H1 (cell line): ENCODE measurements at regions not wholly inside any gene's neighbourhood (a gene's known extent, or its start where the extent isn't known, plus 50 kb on each side); places are given as distances from the start of the nearest gene placed in this dataset.

ENCODE experiments used
- CTCF ChIA-PET: fragments of 300-600 bp; sonication (Branson Sonifier 250); formaldehyde crosslinking; loops from one replicate; lab custom pipeline; 2021; ENCODE audit not compliant: partially characterized antibody; lab: Charles Lee
- POLR2A ChIA-PET: fragments of 300-600 bp; sonication (Branson Sonifier 250); formaldehyde crosslinking; loops from one replicate; lab custom pipeline; 2021; ENCODE audit warnings: inconsistent platforms; ENCODE audit not compliant: partially characterized antibody; lab: Charles Lee
- DNase-seq, 2 experiments: peaks; one replicate each; pipeline versions ENCODE4 v3.0.0 to v3.0.0-alpha.2; 2010 to 2022; ENCODE audit warnings: low spot score in 2 of 2, low read depth in 1 of 2, mixed read lengths in 1 of 2
- FAIRE-seq: peaks from 2 replicates; lab custom pipeline; 2011; peaks lifted over from hg19 to GRCh38; lab: Jason Lieb, UNC
- H2AFZ ChIP-seq: 2 replicates; pipeline ENCODE4 v1.8.1; 2012; ENCODE audit warnings: low read length, inconsistent platforms
- H2AK5ac ChIP-seq: 2 replicates; pipeline ENCODE4 v1.6.1; 2013; ENCODE audit warnings: low read depth, low read length
- H2BK120ac ChIP-seq: replicated peaks from 2 replicates; pipeline ENCODE3; 2013; ENCODE audit warnings: low read depth, low read length, inconsistent platforms
- H2BK12ac ChIP-seq: 2 replicates; pipeline ENCODE4 v1.6.1; 2013; ENCODE audit warnings: low read depth, low read length
- H2BK15ac ChIP-seq: 2 replicates; pipeline ENCODE4 v1.6.1; 2013; ENCODE audit warnings: low read length
- H2BK20ac ChIP-seq: 2 replicates; pipeline ENCODE4 v1.6.1; 2013; ENCODE audit warnings: low read length
- H2BK5ac ChIP-seq: 2 replicates; pipeline ENCODE4 v1.6.1; 2013; ENCODE audit warnings: low read depth, low read length
- H3K14ac ChIP-seq: 2 replicates; pipeline ENCODE4 v1.6.1; 2013; ENCODE audit warnings: inconsistent platforms; ENCODE audit not compliant: insufficient read length
- H3K18ac ChIP-seq: 2 replicates; pipeline ENCODE4 v1.6.1; 2013; ENCODE audit warnings: low read length; ENCODE audit errors: extremely low read depth
- H3K23ac ChIP-seq: 2 replicates; pipeline ENCODE4 v1.6.1; 2013; ENCODE audit warnings: inconsistent platforms; ENCODE audit not compliant: insufficient read length
- H3K23me2 ChIP-seq: 2 replicates; pipeline ENCODE4 v1.6.1; 2013; ENCODE audit warnings: low read depth, low read length
- H3K27ac ChIP-seq: 2 replicates; pipeline ENCODE4 v1.6.1; 2011; ENCODE audit warnings: low read depth, low read length, inconsistent platforms
- H3K27me3 ChIP-seq, 4 experiments: replicated peaks in 1 of 4; 1 replicate in 1 of 4; 2 replicates in 3 of 4; pipeline versions ENCODE4 v1.6.1 to v1.8.1; 2011 to 2013; ENCODE audit warnings: low read length in 3 of 4, mild to moderate bottlenecking in 3 of 4, inconsistent platforms in 2 of 4, mixed read lengths in 2 of 4, moderate library complexity in 1 of 4; ENCODE audit not compliant: control insufficient read depth in 3 of 4, insufficient read depth in 3 of 4; ENCODE audit errors: extremely low read depth in 1 of 4
- H3K36me3 ChIP-seq, 4 experiments: 2 replicates each; pipeline versions ENCODE4 v1.6.1 to v1.8.1; 2011 to 2013; ENCODE audit warnings: mild to moderate bottlenecking in 4 of 4, low read length in 3 of 4, moderate library complexity in 2 of 4, control low read depth in 1 of 4, inconsistent platforms in 1 of 4; ENCODE audit not compliant: insufficient read depth in 4 of 4, control insufficient read depth in 2 of 4
- H3K4ac ChIP-seq: replicated peaks from 2 replicates; pipeline ENCODE3; 2013; ENCODE audit warnings: low read length, low read depth, mixed read lengths, inconsistent platforms; ENCODE audit not compliant: insufficient read length
- H3K4me1 ChIP-seq, 4 experiments: replicated peaks in 1 of 4; 1 replicate in 1 of 4; 2 replicates in 3 of 4; pipeline versions ENCODE4 v1.6.1 to v1.8.1; 2011 to 2013; ENCODE audit warnings: low read length in 3 of 4, inconsistent platforms in 2 of 4, mixed read lengths in 1 of 4; ENCODE audit not compliant: insufficient read depth in 4 of 4, control insufficient read depth in 3 of 4
- H3K4me2 ChIP-seq, 2 experiments: 2 replicates each; pipeline versions ENCODE4 v1.6.1 to v1.8.1; 2011 to 2013; ENCODE audit warnings: low read depth in 2 of 2, low read length in 2 of 2, control low read depth in 1 of 2, inconsistent platforms in 1 of 2, mild to moderate bottlenecking in 1 of 2; ENCODE audit not compliant: insufficient read depth in 1 of 2
- H3K4me3 ChIP-seq, 4 experiments: fragments of 200-600, 300-600 bp in 1 of 4; sonication (generic), shearing (Covaris generic), sonication (Bioruptor Twin) in 1 of 4; 2 replicates each; pipeline versions ENCODE4 v1.5.1 to v1.8.1; 2011 to 2016; ENCODE audit warnings: low read length in 4 of 4, low read depth in 3 of 4, control low read depth in 2 of 4, inconsistent platforms in 2 of 4, mild to moderate bottlenecking in 2 of 4, mixed read lengths in 1 of 4, moderate library complexity in 1 of 4; ENCODE audit not compliant: insufficient read depth in 2 of 4; ENCODE audit errors: extremely low read depth in 1 of 4
- H3K56ac ChIP-seq: replicated peaks from 2 replicates; pipeline ENCODE3; 2013; ENCODE audit warnings: low read depth, mild to moderate bottlenecking, mixed read lengths, low read length, inconsistent platforms; ENCODE audit not compliant: insufficient read length
- H3K79me1 ChIP-seq: 2 replicates; pipeline ENCODE4 v1.6.1; 2013; ENCODE audit warnings: low read depth, low read length, control low read depth
- H3K79me2 ChIP-seq, 2 experiments: 2 replicates each; pipeline versions ENCODE4 v1.6.1 to v1.8.1; 2012 to 2013; ENCODE audit warnings: low read length in 2 of 2, mild to moderate bottlenecking in 2 of 2, inconsistent platforms in 1 of 2; ENCODE audit not compliant: insufficient read depth in 2 of 2, control insufficient read depth in 1 of 2
- H3K9ac ChIP-seq, 4 experiments: replicated peaks in 1 of 4; 1 replicate in 1 of 4; 2 replicates in 3 of 4; pipeline versions ENCODE4 v1.6.1 to v1.8.1; 2011 to 2013; ENCODE audit warnings: low read depth in 3 of 4, low read length in 3 of 4, control low read depth in 2 of 4, mild to moderate bottlenecking in 2 of 4, moderate library complexity in 2 of 4, inconsistent platforms in 1 of 4; ENCODE audit errors: extremely low read depth in 1 of 4
- H3K9me3 ChIP-seq, 2 experiments: 2 replicates each; pipeline versions ENCODE4 v1.6.1 to v1.8.1; 2012 to 2013; ENCODE audit warnings: mild to moderate bottlenecking in 2 of 2, moderate library complexity in 2 of 2, control low read depth in 1 of 2, inconsistent platforms in 1 of 2, low read depth in 1 of 2, low read length in 1 of 2, mixed read lengths in 1 of 2; ENCODE audit not compliant: insufficient read depth in 2 of 2
- H4K20me1 ChIP-seq, 2 experiments: replicated peaks in 1 of 2; 2 replicates each; pipeline versions ENCODE3 to v1.8.1; 2011 to 2013; ENCODE audit warnings: inconsistent platforms in 2 of 2, low read length in 2 of 2, mild to moderate bottlenecking in 1 of 2; ENCODE audit not compliant: insufficient read depth in 2 of 2, control insufficient read depth in 1 of 2
- H4K5ac ChIP-seq: 2 replicates; pipeline ENCODE4 v1.6.1; 2013; ENCODE audit warnings: low read length, low read depth, mixed read lengths, inconsistent platforms; ENCODE audit not compliant: insufficient read length
- H4K8ac ChIP-seq: 2 replicates; pipeline ENCODE4 v1.8.0; 2013; ENCODE audit warnings: mild to moderate bottlenecking, moderate library complexity, low read length, inconsistent platforms; ENCODE audit not compliant: insufficient read depth; ENCODE audit errors: extremely low read depth
- H4K91ac ChIP-seq: replicated peaks from 2 replicates; pipeline ENCODE3; 2013; ENCODE audit warnings: low read length, mixed read lengths, inconsistent platforms; ENCODE audit not compliant: insufficient read length
- CEBPB ChIP-seq: IDR thresholded peaks from 2 replicates; pipeline ENCODE4 v1.6.1; 2012; ENCODE audit warnings: low read depth, low read length
- CREB1 ChIP-seq: IDR thresholded peaks from 2 replicates; pipeline ENCODE4 v1.6.1; 2012; ENCODE audit warnings: inconsistent platforms
- CTCF ChIP-seq, 3 experiments: IDR thresholded peaks; 1 replicate in 2 of 3; 2 replicates in 1 of 3; pipeline versions ENCODE4 v1.5.1 to v1.6.1; 2011; ENCODE audit warnings: low read length in 3 of 3, mild to moderate bottlenecking in 3 of 3, inconsistent platforms in 2 of 3, low read depth in 1 of 3, moderate library complexity in 1 of 3; ENCODE audit not compliant: insufficient read depth in 1 of 3; ENCODE audit errors: control extremely low read depth in 1 of 3
- EP300 ChIP-seq, 2 experiments: IDR thresholded peaks; 1 replicate in 1 of 2; 2 replicates in 1 of 2; pipeline ENCODE4 v1.6.1; 2011 to 2012; ENCODE audit warnings: low read depth in 2 of 2, low read length in 2 of 2, mild to moderate bottlenecking in 2 of 2, borderline replicate concordance in 1 of 2, inconsistent platforms in 1 of 2, moderate library complexity in 1 of 2
- KDM1A ChIP-seq: fragments of 200-600, 300-600 bp; sonication (generic); IDR thresholded peaks from 2 replicates; pipeline ENCODE4 v1.7.1; 2016; ENCODE audit warnings: mild to moderate bottlenecking, low read length, borderline replicate concordance
- SAP30 ChIP-seq: fragments of 300-600 bp; sonication (generic); IDR thresholded peaks from 2 replicates; pipeline ENCODE4 v1.7.1; 2012; ENCODE audit warnings: low read length, moderate library complexity, mild to moderate bottlenecking, inconsistent platforms; ENCODE audit not compliant: insufficient read depth, insufficient replicate concordance
- SIN3A ChIP-seq, 2 experiments: IDR thresholded peaks in 1 of 2; conservative IDR thresholded peaks in 1 of 2; 2 replicates each; pipeline ENCODE4 v1.6.1; 2011 to 2012; ENCODE audit warnings: low read length in 2 of 2, improper control_type of control experiment in 1 of 2, low read depth in 1 of 2, mild to moderate bottlenecking in 1 of 2
- SIX5 ChIP-seq: IDR thresholded peaks from 2 replicates; pipeline ENCODE4 v1.6.1; 2011; ENCODE audit warnings: mild to moderate bottlenecking, low read depth, low read length
- SUZ12 ChIP-seq: fragments of 200-600 bp; sonication (generic); IDR thresholded peaks from 2 replicates; pipeline ENCODE4 v1.6.1; 2012; ENCODE audit warnings: mild to moderate bottlenecking, inconsistent platforms, low read length, moderate library complexity, mixed read lengths
- USF2 ChIP-seq: IDR thresholded peaks from 2 replicates; pipeline ENCODE4 v1.6.1; 2011; ENCODE audit warnings: low read length, improper control_type of control experiment
- WGBS, 2 experiments: shearing (Covaris generic) in 1 of 2; methylation state at CpG; one replicate each; pipeline versions ENCODE4 v1.1.6 to v1.1.7; 2013 to 2015; ENCODE audit warnings: low lambda C conversion rate in 2 of 2, mixed read lengths in 2 of 2, inconsistent platforms in 1 of 2, low coverage in 1 of 2, missing lambda C conversion rate in 1 of 2; ENCODE audit not compliant: insufficient replicate concordance in 2 of 2, insufficient coverage in 1 of 2, insufficient read length in 1 of 2; ENCODE audit errors: extremely low coverage in 1 of 2, missing lambda C conversion rate in 1 of 2; 5-methylcytosine and 5-hydroxymethylcytosine counted together

- Histone ChIP-seq H2AK5ac (no peak overlapping the region), H2BK15ac (no peak overlapping the region), H3K23me2 (no peaks in the 10 kb centered on the region), H3K4me3 (no peak overlapping the region), H3K79me1 (no peaks in the 10 kb centered on the region), H3K14ac (no peak overlapping the region), H4K91ac (no peak overlapping the region), H3K4me1 (no peaks in the 10 kb centered on the region), H3K18ac (no peak overlapping the region), H3K36me3 (no peaks in the 10 kb centered on the region), H3K56ac (no peak overlapping the region), H3K27ac (no peak overlapping the region), H2BK20ac (no peak overlapping the region), H3K9ac (no peak overlapping the region), H3K23ac (no peak overlapping the region), H3K79me2 (no peaks in the 10 kb centered on the region), H4K20me1 (no peaks in the 10 kb centered on the region), H2BK120ac (no peak overlapping the region), H3K4ac (no peak overlapping the region), H3K4me2 (no peak overlapping the region), H2BK5ac (no peak overlapping the region), H4K8ac (no peak overlapping the region), H2BK12ac (no peak overlapping the region), H3K27me3 (no peaks in the 10 kb centered on the region), H2AFZ (no peak overlapping the region), H4K5ac (no peak overlapping the region), H3K9me3 (no peaks in the 10 kb centered on the region)
- FAIRE-seq (no peak), DNase-seq (no peak)
- POLR2A ChIA-PET, result no interaction called here
- CTCF ChIA-PET, result no interaction called here
- 93% methylated on average over 2 of the region's 2 CpGs; no CpG with 5 or more reads in 1 of the 2 experiments for whole genome bisulfite sequencing, 2 experiments
- no peak for TF ChIP-seq SIN3A (conservative IDR thresholded peaks at IDR 0.05 in 1 of 2, IDR thresholded peaks at IDR 0.05 in 1 of 2; ENCODE audit: low read depth in 1 of 2, low read length in 2 of 2)
- no peak for TF ChIP-seq USF2
- no peak for TF ChIP-seq SUZ12
- TF ChIP-seq SIX5, result no peak
- TF ChIP-seq EP300 (IDR thresholded peaks at IDR 0.05; ENCODE audit: borderline replicate concordance in 1 of 2, low read depth in 2 of 2, low read length in 2 of 2), result no peak
- no peak for TF ChIP-seq KDM1A
- no peak for TF ChIP-seq CEBPB
- TF ChIP-seq CTCF (IDR thresholded peaks at IDR 0.05; ENCODE audit: control extremely low read depth in 1 of 3, insufficient read depth in 1 of 3, low read depth in 1 of 3, low read length in 3 of 3), result no peak
- TF ChIP-seq SAP30, result no peak
- TF ChIP-seq CREB1, result no peak
Measured at GRCh38 chr11:107276077-107276476, 181.5 kb downstream of the CWF19L2 start.
